ENCODE measurements at regions not wholly inside any gene's neighbourhood (a gene's known extent, or its start where the extent isn't known, plus 50 kb on each side); places are given as distances from the start of the nearest gene placed in this dataset.

DNA sequence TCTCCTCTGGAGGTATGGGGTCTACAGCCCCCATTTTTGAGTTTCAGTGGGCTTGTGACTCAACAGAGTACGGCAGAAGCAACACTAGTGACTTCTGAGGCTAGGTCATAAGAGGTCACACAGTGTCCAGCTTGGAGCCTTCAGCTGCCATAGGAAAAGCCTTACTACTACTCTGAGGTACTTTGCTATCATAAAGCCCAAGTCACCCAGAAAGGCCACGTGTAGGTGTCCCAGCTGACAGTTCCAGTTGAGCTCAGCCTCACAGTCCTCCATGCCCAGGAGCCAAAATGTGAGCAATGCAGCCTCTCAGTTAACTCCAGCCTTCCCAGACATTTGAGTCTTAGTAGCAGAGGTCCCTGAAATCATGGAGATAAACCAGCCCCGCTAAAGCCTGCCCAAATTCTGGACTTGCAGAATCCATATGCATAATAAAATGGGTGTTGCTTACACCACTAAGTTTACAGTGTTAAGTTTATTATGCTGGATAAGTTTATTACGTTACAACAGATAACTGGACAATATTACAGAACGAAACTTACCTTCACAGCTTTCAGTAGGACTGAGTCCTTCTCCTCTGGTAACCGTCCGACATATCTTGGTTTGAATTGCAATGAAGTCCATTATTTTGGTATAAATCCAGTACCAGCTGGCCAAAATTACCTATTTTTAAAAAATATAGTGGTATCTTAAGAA is 181.1 kb downstream of the AVL9 start:
- Histone ChIP-seq H2BK5ac (ENCODE audit: low read depth, low read length, poor library complexity, severe bottlenecking) (no peak overlapping the region), H2BK20ac (ENCODE audit: low read depth, low read length) (no peak overlapping the region), H3K9me1 (ENCODE audit: insufficient read depth, low read length) (no peaks in the 10 kb centered on the region), H4K8ac (ENCODE audit: low read depth in 2 of 2, low read length in 2 of 2) (no peak overlapping the region), H3K56ac (ENCODE audit: extremely low read depth, insufficient read depth, low read length) (no peak overlapping the region), H2AK9ac (replicated peaks; ENCODE audit: low read depth, low read length, poor library complexity) (no peak overlapping the region), H3K4me3 (ENCODE audit: insufficient read depth, low read depth, low read length) (no peak overlapping the region), H3K14ac (replicated peaks; ENCODE audit: low read depth, low read length) (no peak overlapping the region), H2BK15ac (ENCODE audit: low read depth, low read length) (no peak overlapping the region), H2AFZ (replicated peaks; ENCODE audit: low read length, poor library complexity) (no peak overlapping the region), H3K36me3 (ENCODE audit: control insufficient read depth, insufficient read depth, low read length) (no peaks in the 10 kb centered on the region), H2BK120ac (ENCODE audit: low read depth, low read length) (no peak overlapping the region), H3K9ac (ENCODE audit: low read depth, low read length) (no peak overlapping the region), H3K4ac (ENCODE audit: low read depth, low read length) (no peak overlapping the region), H3K27ac (ENCODE audit: insufficient read depth, low read length) (no peak overlapping the region), H3K23ac (ENCODE audit: low read depth, low read length) (no peak overlapping the region), H3K79me1 (ENCODE audit: low read depth in 1 of 2, low read length in 2 of 2) (no peaks in the 10 kb centered on the region), H3K18ac (ENCODE audit: low read depth, low read length) (no peak overlapping the region), H4K5ac (ENCODE audit: low read depth, low read length) (no peak overlapping the region), H4K91ac (ENCODE audit: insufficient read depth, low read depth, low read length) (no peak overlapping the region), H3K4me1 (ENCODE audit: control insufficient read depth, insufficient read depth, low read length) (peaks cover 2% of the 10 kb centered on the region; the same call in 1 of the 2 replicates), H2AK5ac (ENCODE audit: low read depth, low read length) (no peak overlapping the region), H4K20me1 (ENCODE audit: insufficient read depth, low read length) (no peaks in the 10 kb centered on the region), H3K9me3 (ENCODE audit: control insufficient read depth, insufficient read depth, low read length) (no peaks in the 10 kb centered on the region), H3K27me3 (ENCODE audit: control insufficient read depth, insufficient read depth, low read length) (no peaks in the 10 kb centered on the region), H3K4me2 (ENCODE audit: low read depth, low read length) (no peak overlapping the region)
- in situ Hi-C loops (cut with MboI; ENCODE audit: low sequenced_read_pairs) (no loop called here), intact Hi-C loops (cut with micrococcal nuclease) (no loop called here), dilution Hi-C loops (cut with HindIII; ENCODE audit: low sequenced_read_pairs, unreplicated experiment) (no loop called here)
- no peak for ATAC-seq (ENCODE audit: low read depth)
- no TSS peak for BruUV-seq (replicated peaks)
- no peak for TF ChIP-seq SMC3 (IDR thresholded peaks at IDR 0.05; ENCODE audit: low read depth, low read length)
- TF ChIP-seq RAD21 (IDR thresholded peaks at IDR 0.05; ENCODE audit: low read length) = no peak
- no peak for TF ChIP-seq ELK1 (IDR thresholded peaks at IDR 0.05; ENCODE audit: borderline replicate concordance, low read depth, low read length)
- no peak for TF ChIP-seq RCOR1 (IDR thresholded peaks at IDR 0.05; ENCODE audit: insufficient replicate concordance, low read length)
- TF ChIP-seq BHLHE40 (IDR thresholded peaks at IDR 0.05; ENCODE audit: low read depth, low read length) = no peak
- no peak for TF ChIP-seq NFE2L2 (IDR thresholded peaks at IDR 0.05; ENCODE audit: low read depth, low read length)
- no peak for TF ChIP-seq MXI1 (IDR thresholded peaks at IDR 0.05; ENCODE audit: borderline replicate concordance, low read depth, low read length)
- TF ChIP-seq CEBPB (IDR thresholded peaks at IDR 0.05; ENCODE audit: low read depth, low read length) = no peak
- TF ChIP-seq CHD1 (IDR thresholded peaks at IDR 0.05; ENCODE audit: low read depth, low read length) = no peak
- TF ChIP-seq CTCF (conservative IDR thresholded peaks at IDR 0.05; ENCODE audit: low read depth, low read length) = no peak
- TF ChIP-seq MAFK (IDR thresholded peaks at IDR 0.05; ENCODE audit: low read depth, low read length) = no peak
- no peak for TF ChIP-seq POLR2A (IDR thresholded peaks at IDR 0.05; ENCODE audit: low read depth, low read length)
- no peak for TF ChIP-seq FOS (IDR thresholded peaks at IDR 0.05; ENCODE audit: low read depth, low read length)
- TF ChIP-seq MAZ (IDR thresholded peaks at IDR 0.05; ENCODE audit: borderline replicate concordance, low read depth, low read length) = no peak
- TF ChIP-seq RFX5 (IDR thresholded peaks at IDR 0.05; ENCODE audit: low read depth, low read length) = no peak
- TF ChIP-seq, protein P1, sequence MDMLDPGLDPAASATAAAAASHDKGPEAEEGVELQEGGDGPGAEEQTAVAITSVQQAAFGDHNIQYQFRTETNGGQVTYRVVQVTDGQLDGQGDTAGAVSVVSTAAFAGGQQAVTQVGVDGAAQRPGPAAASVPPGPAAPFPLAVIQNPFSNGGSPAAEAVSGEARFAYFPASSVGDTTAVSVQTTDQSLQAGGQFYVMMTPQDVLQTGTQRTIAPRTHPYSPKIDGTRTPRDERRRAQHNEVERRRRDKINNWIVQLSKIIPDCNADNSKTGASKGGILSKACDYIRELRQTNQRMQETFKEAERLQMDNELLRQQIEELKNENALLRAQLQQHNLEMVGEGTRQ (IDR thresholded peaks at IDR 0.05; ENCODE audit: low read depth, low read length) = no peak
- DNase-seq = no peak
- 83% methylated on average over 1 of the region's 7 CpGs; no CpG with 5 or more reads in 1 of the 2 experiments for WGBS, 2 experiments (ENCODE audit: extremely low coverage in 2 of 2, insufficient read length in 1 of 2)
- ChIA-PET CTCF (no interaction called here), POLR2A (ENCODE audit: unreplicated experiment) (no interaction called here)
